Rectal smooth muscle tissue (tissue), 1 donor: ENCODE measurements at regions not wholly inside any gene's neighbourhood (a gene's known extent, or its start where the extent isn't known, plus 50 kb on each side); places are given as distances from the start of the nearest gene placed in this dataset.

Experiments
- H3K27ac ChIP-seq: one replicate; pipeline ENCODE4 v1.7.0; 2013; ENCODE audit warnings: low read depth, low read length, inconsistent platforms
- H3K27me3 ChIP-seq: one replicate; pipeline ENCODE4 v1.7.0; 2013; ENCODE audit warnings: low read length; ENCODE audit not compliant: control insufficient read depth, insufficient read depth
- H3K36me3 ChIP-seq: one replicate; pipeline ENCODE4 v1.7.0; 2013; ENCODE audit warnings: low read length; ENCODE audit not compliant: control insufficient read depth, insufficient read depth
- H3K4me1 ChIP-seq: one replicate; pipeline ENCODE4 v1.7.0; 2013; ENCODE audit warnings: low read length; ENCODE audit not compliant: control insufficient read depth, insufficient read depth
- H3K4me3 ChIP-seq: one replicate; pipeline ENCODE4 v1.7.0; 2013; ENCODE audit warnings: low read length
- H3K9ac ChIP-seq: one replicate; pipeline ENCODE4 v1.7.0; 2013; ENCODE audit warnings: low read length

DNA sequence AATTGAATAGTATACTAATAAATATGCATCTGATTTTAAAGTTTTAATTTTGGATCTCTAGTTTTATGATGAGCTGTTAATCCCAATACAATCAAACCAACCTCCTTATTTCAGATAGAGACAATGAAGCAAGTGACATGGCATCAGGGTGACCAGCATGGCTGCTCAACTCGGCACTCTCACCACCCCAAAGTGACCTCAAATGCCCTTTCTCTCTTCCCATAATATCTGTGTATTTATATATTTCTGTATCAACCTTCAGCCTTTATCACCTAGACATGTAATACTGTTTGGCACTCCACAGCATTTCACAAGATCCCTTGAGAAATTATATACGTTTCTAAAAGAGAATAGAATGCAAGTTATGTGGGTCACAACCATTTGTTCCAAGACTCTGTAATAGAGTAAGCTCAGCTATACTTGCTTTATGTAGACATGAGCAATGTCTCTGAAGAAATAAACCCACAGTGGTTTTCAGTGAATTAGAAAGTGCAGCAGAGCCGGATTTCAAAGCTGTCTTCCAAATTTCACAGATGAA is 1623.2 kb upstream of the PABPC4L start:
- H3K27me3 ChIP-seq: no peaks in the 10 kb centered on the region
- H3K27ac ChIP-seq: no peak overlapping the region
- no peak overlapping the region for H3K9ac ChIP-seq
- no peak overlapping the region for H3K4me3 ChIP-seq
- no peaks in the 10 kb centered on the region for H3K36me3 ChIP-seq
- H3K4me1 ChIP-seq: no peaks in the 10 kb centered on the region

DNA sequence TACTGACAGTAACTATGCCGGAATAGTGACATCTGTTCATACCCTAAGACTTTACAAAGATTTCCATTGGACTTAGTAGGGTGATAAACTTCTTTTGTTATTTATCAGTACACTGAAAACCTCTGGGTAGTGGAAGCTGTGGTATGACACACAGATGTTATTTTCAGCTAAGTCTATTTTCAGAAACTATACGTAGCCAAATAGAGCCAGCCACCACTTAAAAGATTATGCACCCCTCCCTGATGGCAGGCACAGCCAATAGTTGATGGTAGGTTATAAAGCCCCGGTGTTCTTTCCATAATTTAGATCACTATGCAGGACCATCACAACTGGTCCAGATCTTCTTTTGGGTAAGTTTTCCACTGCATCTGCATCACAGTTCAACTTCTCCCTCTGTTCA is 1603.2 kb upstream of the PABPC4L start:
- H3K27me3 ChIP-seq: no peaks in the 10 kb centered on the region
- no peaks in the 10 kb centered on the region for H3K4me1 ChIP-seq
- H3K4me3 ChIP-seq: no peak overlapping the region
- H3K36me3 ChIP-seq: no peaks in the 10 kb centered on the region
- H3K9ac ChIP-seq: no peak overlapping the region
- no peak overlapping the region for H3K27ac ChIP-seq

DNA sequence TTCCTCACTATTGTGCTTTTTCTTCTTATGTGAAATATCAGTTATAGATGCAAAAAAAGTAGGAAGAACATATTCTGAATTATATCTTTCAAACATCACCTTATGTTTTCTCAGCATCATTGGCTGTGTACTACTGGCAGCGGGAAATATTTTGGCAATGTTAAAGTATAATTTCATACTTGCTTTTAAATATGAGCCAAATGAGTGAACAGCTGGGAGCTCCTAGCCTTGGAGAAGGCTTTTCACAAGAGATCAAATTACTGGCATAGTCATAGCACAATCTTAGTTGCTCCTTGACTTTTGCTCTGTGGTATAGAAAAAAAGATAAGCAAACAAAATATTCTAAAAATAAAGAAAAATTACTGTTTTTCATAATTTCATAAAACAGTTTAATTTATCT is 1575.8 kb upstream of the PABPC4L start:
- H3K36me3 ChIP-seq: no peaks in the 10 kb centered on the region
- no peak overlapping the region for H3K27ac ChIP-seq
- H3K9ac ChIP-seq: no peak overlapping the region

DNA sequence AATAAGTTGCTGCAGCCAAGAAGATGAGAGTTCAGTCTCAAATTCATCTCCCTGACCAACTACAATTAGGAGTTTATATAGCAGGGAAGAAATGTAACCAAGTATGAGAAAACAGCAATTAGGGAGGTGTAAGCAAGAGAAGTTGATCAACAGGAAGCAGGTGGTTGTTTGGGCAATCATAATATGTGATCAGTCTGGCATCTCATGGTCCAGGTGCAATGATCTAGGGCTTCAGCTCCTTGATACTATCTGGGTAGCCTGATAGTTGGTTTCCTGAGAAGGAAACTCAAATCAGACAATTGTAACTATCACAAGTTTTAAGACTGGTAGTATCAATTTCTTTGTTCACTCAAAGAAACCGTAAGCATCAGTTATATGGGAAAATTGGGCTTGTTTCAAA is 1574.3 kb upstream of the PABPC4L start:
- H3K4me3 ChIP-seq: no peak overlapping the region
- H3K27me3 ChIP-seq: no peaks in the 10 kb centered on the region
- no peaks in the 10 kb centered on the region for H3K4me1 ChIP-seq
- H3K9ac ChIP-seq: no peak overlapping the region
- no peaks in the 10 kb centered on the region for H3K36me3 ChIP-seq
- no peak overlapping the region for H3K27ac ChIP-seq

More for the DNA sequence above, 1575.8 kb upstream of the PABPC4L start:
- Histone ChIP-seq H3K4me1 (no peaks in the 10 kb centered on the region), H3K27me3 (no peaks in the 10 kb centered on the region), H3K4me3 (no peak overlapping the region)

DNA sequence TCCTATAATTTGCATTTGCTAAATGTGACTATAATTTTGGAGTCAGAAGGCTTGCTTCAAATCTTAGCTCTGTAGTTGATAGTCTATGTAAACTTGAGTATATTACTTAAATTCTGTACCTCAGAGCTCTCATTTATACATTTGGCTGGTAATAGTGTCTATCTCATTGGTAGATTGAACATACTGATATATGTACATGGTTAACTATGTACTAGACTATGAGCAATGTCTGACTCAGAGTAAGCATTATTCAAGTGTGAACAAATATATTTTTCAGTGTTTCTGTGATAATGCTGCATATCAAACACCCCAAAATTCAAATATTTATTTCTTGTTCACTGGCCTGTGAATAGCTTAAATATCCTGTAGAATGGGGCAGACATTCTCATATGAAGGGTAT is 1568.9 kb upstream of the PABPC4L start:
- Histone ChIP-seq H3K27me3 (no peaks in the 10 kb centered on the region), H3K36me3 (no peaks in the 10 kb centered on the region), H3K4me1 (no peaks in the 10 kb centered on the region), H3K4me3 (no peak overlapping the region), H3K27ac (no peak overlapping the region), H3K9ac (no peak overlapping the region)

DNA sequence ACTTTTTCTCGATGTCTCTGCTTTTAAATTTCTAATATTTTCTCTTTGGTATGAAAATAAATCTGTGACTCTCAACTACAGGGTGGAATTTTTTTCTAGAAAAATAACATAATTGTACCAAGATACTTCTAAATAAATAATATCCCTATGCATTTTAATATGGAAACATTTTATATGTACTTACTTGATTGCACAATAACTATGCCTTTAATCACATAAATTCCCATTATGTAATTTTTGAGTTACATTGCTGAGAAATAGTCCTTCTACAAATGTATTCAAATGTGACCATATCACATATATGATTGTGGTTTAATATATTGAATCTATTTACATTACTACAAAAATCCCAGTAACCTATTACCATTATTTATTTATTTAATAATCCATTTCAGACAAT is 1543.3 kb upstream of the PABPC4L start:
- no peak overlapping the region for H3K4me3 ChIP-seq
- H3K9ac ChIP-seq: no peak overlapping the region
- no peaks in the 10 kb centered on the region for H3K4me1 ChIP-seq
- no peaks in the 10 kb centered on the region for H3K36me3 ChIP-seq
- H3K27me3 ChIP-seq: no peaks in the 10 kb centered on the region
- H3K27ac ChIP-seq: no peak overlapping the region

DNA sequence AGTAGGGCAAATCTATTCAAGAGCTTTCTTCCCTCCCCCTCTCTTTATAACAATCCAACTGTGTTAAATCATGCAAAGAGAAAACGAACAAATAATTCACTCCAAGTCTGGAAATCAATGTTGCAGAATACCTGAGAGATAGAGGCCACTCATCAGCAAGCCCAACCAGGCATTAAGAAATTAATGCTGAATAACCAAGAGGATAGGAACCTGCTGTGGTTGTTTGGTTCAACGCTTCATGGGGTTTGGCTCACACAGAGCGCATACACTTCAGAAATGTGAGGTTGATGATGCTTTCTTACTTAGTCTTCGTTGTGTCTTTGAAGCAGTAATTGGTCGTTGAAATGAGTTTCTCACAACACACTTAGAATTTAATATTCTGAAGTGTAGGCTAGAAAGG is 1540.0 kb upstream of the PABPC4L start:
- no peak overlapping the region for H3K27ac ChIP-seq
- no peaks in the 10 kb centered on the region for H3K27me3 ChIP-seq
- no peaks in the 10 kb centered on the region for H3K4me1 ChIP-seq
- H3K36me3 ChIP-seq: no peaks in the 10 kb centered on the region
- no peak overlapping the region for H3K4me3 ChIP-seq
- no peak overlapping the region for H3K9ac ChIP-seq

DNA sequence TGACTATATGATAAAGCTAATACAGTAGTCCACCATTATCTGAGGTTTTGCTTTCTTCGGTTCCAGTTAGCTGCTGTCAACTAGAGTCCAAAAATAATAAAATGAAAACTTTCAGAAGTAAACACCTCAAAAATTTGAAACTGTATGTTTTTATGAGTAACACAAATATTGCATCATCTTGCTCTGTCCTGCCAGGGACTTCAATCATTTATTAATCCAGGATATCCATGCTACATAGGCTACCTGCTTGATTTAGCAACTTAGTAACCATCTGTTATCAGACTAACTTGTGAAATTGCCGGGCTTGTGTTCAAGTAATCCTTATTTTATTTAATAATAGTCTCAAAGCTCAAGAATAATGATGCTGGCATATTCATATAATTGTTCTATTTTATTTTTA is 1537.8 kb upstream of the PABPC4L start:
- Histone ChIP-seq H3K9ac (no peak overlapping the region), H3K27ac (no peak overlapping the region), H3K4me1 (no peaks in the 10 kb centered on the region), H3K27me3 (no peaks in the 10 kb centered on the region), H3K36me3 (no peaks in the 10 kb centered on the region), H3K4me3 (no peak overlapping the region)

DNA sequence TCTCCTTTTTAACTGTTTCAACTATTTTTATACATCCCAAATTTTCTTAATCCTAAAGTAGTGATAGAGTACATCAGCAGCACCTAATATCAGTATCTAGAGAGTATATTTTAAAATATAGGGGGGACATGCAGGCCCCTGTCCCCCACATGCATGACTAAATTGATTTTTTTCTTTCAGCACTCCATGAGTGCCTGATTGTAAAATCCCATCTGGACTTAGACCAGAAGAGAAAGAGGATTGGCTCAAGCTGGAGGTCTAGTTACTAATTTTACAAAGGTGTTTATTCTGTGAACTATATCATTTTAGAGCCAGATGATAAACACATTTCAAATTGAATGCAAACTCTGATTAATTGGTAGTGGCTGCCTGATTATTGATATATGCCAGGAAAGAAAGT is 1533.9 kb upstream of the PABPC4L start:
- Histone ChIP-seq H3K4me1 (no peaks in the 10 kb centered on the region), H3K27me3 (no peaks in the 10 kb centered on the region), H3K36me3 (no peaks in the 10 kb centered on the region), H3K9ac (no peak overlapping the region), H3K27ac (no peak overlapping the region), H3K4me3 (no peak overlapping the region)

DNA sequence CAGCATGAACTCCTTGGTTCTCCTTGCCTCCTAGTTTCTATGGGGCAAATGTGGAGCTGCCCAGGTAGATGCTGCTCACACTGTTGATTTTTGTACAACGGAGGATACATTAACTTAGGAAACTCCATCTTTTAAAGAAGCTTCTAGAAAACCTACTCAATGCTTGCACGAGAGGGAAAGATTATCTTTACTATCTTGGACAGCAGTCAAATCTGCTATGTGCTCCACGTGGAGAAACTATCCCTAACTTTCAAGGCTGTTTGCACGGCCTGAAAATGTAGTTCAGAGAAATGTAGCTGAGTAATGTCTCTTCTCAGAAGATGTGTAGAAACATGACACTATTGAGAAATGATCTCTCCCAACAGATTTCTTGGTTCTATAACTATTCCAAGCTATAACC is 1530.9 kb upstream of the PABPC4L start:
- Histone ChIP-seq H3K27ac (no peak overlapping the region), H3K9ac (no peak overlapping the region), H3K4me3 (no peak overlapping the region), H3K36me3 (no peaks in the 10 kb centered on the region), H3K27me3 (no peaks in the 10 kb centered on the region), H3K4me1 (no peaks in the 10 kb centered on the region)

DNA sequence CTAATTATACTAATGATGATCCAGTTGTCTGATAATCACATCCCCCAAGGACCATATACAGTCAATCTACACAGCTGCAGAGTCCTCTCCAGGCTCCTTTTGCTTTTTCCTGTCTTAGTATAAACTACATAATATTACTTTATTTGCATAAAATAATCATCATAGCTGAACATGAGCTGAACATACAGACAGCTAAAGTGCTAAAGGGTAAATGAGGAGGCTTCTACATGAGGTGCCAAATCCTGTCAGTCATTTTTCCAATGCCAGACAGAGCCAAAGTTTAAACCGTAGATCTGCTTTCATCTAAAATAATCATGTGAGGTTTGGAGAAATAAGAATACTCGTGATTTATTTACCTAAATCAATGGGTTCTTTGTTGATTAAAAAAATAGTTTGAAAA is 1530.1 kb upstream of the PABPC4L start:
- no peak overlapping the region for H3K4me3 ChIP-seq
- no peak overlapping the region for H3K9ac ChIP-seq
- H3K27ac ChIP-seq: no peak overlapping the region
- no peaks in the 10 kb centered on the region for H3K4me1 ChIP-seq
- no peaks in the 10 kb centered on the region for H3K27me3 ChIP-seq
- H3K36me3 ChIP-seq: no peaks in the 10 kb centered on the region

DNA sequence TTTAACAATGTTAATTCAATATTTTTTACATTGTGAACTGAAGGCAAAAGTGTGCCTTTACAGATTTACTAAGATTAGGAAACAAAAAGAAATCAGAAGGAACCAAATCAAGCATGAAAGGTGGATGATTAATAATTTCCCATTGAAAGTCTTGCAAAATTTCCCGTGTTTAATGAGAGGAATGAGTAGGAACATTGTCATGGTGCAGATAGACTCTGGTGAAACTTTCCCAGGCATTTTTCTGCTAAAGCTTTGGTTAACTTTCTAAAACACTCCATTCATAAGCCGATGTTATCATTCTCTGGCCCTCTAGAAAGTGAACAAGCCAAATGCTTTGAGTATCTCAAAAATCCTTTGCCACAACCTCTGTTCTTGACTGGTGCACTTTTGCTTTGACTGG is 1522.8 kb upstream of the PABPC4L start:
- H3K27me3 ChIP-seq: no peaks in the 10 kb centered on the region
- no peaks in the 10 kb centered on the region for H3K4me1 ChIP-seq
- no peak overlapping the region for H3K9ac ChIP-seq
- no peaks in the 10 kb centered on the region for H3K36me3 ChIP-seq
- no peak overlapping the region for H3K4me3 ChIP-seq
- H3K27ac ChIP-seq: no peak overlapping the region

DNA sequence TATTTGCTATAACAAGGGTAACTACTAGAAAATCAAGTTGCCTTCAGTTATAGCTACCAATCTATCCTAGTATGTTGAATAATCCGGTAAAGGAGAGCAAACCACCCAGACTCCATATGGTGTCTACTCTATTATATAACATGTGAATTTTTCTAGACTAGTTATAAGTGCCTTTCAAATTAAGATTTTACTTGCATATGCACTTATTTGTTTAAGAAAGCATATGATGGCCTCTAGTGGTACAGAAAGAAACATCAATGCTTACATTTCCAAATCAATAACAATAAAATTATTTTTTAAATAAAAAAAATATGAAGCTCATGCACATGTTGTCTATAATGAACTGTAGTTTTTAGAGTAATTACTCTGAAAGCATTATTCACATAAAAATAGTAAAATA is 1516.4 kb upstream of the PABPC4L start:
- H3K4me3 ChIP-seq: no peak overlapping the region
- H3K27me3 ChIP-seq: no peaks in the 10 kb centered on the region

More for the DNA sequence above, 1516.4 kb upstream of the PABPC4L start:
- Histone ChIP-seq H3K9ac (no peak overlapping the region), H3K4me1 (no peaks in the 10 kb centered on the region), H3K27ac (no peak overlapping the region), H3K36me3 (no peaks in the 10 kb centered on the region)
